Activated T-cell treated with anti-CD3 and anti-CD28 coated beads for 48 hours (primary cell): ENCODE measurements at regions not wholly inside any gene's neighbourhood (a gene's known extent, or its start where the extent isn't known, plus 50 kb on each side); places are given as distances from the start of the nearest gene placed in this dataset.

Experiments
- DNase-seq: peaks from one replicate; pipeline ENCODE4 v3.0.0-alpha.2; 2020; ENCODE audit warnings: low read depth

DNA sequence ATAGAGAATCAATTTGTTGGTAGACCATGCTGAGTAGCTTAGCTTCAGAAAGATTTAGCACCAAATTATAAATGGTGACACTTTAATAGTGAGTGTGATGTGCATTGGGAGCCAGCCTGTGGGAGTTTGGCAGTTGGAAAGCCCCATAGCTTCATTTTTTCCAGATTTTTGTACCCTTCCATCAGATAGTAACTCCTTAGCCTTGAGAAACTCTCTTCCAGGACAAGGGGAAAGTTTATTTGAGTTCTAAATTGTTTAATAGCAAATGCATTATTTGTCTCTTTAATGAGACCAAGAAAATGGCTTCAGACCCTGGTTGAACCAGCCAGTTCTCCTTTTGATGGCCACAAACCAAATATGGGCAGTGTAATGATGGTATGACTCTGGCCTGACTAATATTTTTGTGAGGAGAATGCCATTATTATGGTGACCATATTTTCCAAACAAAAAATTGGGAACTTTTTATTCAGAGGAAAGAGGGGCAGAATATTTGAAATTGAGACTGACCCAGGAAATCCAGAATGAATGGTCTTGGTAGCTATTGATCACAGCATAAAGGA, 49.8 kb downstream of the PLCE1 start:
- no peak for DNase-seq

DNA sequence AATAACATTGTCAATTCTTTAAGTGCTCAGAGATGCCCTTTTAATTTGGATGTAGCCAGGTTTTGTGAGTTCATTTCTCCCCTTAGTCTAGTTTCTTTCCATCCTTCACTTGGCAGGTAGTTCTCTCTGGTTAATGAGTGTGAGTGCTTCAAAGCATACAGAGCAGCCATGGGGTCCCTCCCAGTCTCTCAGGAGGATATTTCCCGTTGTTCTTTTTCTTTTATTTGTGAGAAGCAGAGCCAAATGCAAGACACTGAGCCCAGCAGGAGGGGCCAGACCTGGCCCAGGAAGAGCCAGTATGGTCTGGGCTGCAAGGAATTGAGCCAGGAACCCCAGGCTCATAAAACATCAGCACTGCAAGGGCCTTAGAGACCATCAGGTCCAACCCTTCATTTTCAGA, 52.4 kb downstream of the PLCE1 start:
- no peak for DNase-seq

DNA sequence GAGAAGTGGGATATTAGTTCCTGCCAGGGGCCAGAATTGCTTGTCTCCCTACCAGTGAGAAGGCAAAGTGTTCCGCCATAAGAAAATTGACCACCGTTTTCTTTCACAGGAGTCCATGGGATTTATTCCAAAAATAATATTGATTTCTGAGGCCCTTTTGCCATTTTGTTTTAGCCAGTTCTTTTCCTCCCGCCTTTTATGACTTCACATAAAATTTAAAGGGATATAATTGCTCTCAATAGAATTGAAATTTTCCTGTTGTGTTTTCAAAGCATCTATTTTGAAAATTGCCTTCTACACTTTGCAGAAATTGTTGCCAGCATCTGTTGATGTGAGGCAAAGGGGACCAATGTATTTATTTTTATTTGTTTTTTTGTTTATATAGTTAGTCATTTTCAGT, 53.6 kb downstream of the PLCE1 start:
- DNase-seq, result no peak

DNA sequence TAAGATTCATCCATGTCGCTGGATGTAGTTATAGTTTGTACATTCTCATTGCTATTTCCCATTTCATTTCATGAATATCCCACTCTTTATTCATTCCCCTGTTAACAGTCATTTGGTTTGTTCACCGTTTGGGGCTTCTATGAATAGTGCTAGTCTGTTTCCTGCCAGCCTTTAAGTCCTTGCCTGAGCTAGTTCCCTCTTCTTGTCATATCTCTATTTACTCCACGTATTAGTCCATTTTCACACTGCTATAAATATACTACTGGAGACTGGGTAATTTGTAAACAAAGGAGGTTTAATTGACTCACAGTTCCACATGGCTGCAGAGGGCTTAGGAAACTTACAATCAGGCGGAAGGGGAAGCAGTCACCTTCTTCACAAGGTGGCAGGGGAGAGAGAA, 56.2 kb downstream of the PLCE1 start:
- DNase-seq, result no peak

DNA sequence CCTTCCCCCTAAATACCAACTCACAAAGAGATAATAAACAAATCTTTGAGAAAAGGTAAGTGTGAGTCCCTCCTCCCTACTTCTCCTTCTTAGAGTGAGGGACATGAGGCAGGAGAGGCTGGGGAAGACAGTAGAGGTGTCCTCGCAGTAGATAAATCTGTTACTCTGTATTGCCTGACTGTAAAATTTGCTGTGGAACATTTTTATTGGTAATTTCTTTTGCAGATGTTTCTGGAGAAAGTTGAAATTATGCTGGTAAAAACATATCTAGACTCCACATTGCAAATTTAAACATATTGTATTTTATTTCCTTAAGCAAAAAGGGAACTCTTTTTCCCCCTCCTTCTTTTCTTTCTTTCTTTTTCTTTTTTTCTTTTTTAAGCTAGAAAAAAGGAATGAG, 58.5 kb downstream of the PLCE1 start:
- no peak for DNase-seq

DNA sequence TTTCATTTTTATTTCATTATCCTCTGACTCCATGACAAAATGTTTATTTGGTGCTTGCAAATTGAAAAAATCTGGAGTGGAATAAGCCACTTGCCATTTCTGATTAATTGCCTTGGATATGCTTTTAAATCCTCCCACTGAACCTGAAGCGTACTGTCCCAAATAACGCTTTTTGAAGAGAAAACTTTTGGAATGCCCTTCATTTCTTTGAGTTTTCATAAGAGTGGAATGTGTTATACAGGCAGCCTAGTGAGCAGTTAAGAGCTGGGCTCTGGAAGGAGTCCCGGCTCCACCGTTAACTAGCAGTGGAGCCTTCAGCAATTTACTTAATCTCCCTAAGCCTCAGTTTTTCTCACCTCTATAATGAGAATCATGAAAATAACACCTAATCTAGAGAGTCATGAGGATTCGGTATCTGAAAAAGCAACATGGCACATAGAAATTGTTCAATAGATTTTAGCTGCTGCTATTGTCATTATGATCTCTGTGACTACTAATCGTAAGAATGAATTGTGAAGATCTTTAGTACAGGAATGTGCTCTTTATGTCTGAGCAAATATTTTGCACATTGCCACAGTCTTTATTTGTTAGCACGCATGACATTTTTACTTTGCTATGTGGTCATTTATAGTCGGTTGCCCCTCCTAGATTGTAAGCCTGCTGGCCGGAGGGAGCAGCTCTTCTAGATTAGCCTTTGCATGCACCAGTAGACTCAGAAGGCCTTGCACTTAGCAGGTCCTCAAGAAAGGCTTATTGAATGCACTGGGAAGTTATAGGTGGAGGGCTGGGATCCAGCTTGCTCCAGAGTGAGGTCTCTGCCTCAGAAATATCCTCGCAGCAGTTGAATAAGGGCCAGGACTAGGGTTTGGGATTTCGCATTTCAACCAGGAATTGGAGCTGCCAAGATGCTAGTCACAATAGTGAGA, 59.4 kb downstream of the PLCE1 start:
- no peak for DNase-seq

DNA sequence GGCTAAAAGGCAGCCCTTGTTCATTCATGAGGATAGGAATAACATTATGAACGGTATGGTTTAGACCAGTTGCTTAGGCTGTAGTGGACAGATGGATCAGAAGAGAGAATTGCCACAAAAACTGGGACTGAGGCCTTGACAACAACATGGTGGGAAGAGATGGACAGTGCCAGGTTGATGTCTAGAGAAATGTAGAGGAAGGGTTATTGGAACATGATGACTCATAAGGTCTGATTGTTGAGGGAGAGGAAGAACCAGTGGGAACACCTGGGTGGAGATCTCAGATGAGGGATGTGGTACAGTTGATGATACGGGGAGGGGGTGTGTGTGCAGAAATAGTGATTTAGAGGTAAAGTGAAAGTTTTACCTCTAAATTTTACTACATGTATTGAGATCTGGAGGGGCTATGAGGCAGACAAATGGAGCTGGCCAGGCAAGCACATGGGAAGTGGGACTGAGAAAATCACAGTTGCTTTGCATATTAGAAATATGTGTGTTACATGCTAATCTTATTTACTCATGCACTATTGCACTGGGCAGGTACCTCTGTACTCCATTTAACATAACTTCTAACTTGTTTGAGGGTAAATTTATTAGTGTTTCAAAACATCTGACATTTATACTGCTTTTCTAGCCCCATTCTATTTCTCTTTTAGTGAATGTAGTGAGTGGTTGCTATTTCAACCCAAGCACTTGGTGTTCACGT, 65.6 kb downstream of the PLCE1 start:
- DNase-seq, result no peak

DNA sequence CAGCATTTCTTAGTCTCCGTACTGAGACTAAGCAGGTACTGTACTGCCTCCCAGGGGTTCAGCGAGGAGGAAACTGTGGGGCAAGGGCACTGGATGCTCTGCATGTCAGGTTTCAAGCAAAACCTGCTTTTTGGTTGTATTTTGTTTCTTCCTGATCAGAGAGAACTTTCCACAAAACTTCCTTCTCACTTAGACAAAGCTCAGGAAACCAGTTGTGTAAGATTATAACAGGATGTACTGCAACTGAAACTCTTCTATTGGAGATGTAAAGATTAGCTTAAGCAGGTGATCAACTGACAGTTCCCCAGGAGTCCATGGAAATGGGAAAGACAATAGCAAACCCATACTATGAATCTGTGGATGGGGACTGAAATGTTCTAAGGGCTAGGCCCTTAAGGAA, 67.3 kb downstream of the PLCE1 start:
- no peak for DNase-seq

DNA sequence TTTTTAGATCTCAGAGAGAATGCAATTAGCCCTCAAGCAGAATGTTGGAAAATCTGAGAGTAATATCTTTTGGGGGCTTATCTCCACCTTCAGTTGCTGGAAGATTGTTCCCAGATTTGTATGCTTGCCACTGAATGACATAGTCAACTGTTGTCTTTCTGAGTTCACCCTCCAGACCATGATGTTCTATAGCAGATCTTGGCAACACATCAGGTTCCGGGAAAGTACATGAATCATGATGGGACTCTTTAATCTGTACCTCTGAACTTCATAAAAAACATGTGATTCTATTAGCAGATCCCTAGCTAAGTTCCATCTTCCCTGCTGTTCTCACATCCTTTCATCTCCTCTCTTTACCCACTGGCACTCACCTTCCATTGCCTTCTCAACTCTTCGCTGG, 68.9 kb downstream of the PLCE1 start:
- DNase-seq, result no peak

DNA sequence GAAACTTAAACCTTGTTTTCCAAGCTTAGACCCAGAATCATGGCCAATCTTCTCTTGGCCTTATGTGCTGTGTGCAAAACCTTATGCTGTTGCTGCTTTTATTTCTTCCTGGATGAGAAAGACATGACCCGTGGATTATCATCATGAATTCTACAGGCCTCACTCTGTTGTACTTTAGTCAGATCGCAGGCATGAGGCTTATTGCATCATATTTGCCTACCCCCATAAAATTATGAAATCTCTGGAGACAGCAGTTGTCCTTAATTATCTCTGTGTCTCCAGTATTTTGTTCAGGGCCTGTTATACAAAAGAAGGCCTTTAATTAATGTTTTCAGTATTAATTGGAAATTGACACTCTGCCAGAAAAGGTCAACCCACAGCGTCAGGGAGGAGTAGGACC, 71.6 kb downstream of the PLCE1 start:
- DNase-seq, result no peak

DNA sequence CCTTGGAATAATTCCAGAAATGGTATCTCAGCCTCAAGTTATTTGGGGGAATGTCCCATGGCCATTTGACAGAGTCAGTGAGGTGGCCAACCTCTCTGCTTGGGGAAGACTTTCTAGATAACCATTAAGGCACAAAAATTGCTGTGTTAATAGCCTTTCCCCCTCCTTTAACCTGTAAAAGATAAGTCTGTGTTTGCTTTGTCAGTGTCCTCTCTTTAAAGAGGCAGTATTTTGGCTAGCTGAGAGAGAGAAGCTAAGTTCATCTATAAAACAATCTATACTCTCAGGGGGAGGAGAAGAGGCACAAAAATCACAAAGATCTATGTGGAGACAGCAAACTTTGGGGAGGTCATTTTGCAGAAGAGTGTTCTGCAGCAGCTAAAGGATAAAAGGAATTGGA, 72.1 kb downstream of the PLCE1 start:
- no peak for DNase-seq

DNA sequence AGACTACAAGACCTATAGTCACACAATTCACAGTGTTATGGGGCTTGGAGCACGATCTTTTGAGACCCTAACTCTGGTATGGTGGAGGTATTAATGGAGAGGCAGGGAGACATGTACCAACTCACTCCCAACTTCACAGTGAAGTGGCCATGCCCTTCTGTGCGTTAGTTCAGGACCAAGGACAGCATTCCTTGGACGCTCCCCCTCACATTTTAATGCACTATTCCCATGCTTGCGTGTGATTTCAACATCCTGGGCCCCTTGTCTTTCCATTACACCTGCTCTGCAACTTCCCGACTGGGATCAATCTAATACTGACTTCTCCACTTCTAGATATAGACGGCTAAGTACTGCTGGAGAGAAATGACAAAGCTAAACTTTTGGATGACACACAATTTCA, 72.7 kb downstream of the PLCE1 start:
- no peak for DNase-seq

DNA sequence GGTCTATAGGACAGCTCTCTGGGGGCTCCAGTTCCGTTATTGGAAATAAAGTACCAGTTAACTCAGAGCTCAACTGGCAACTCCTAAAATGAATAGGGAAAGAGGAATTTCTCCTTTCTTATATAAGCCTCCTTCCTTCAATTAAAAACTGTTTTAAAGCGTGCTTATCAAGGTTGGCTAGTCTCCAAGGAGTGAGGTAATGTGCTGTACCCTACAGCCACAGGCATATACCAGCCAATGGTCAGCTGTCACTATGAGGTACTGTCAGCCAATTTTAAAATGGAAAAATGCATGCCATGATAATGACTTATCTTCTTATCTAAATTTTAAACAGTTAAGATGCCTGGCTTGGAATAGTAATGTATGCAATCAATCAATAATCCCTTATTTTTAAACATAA, 76.2 kb downstream of the PLCE1 start:
- DNase-seq, result no peak

DNA sequence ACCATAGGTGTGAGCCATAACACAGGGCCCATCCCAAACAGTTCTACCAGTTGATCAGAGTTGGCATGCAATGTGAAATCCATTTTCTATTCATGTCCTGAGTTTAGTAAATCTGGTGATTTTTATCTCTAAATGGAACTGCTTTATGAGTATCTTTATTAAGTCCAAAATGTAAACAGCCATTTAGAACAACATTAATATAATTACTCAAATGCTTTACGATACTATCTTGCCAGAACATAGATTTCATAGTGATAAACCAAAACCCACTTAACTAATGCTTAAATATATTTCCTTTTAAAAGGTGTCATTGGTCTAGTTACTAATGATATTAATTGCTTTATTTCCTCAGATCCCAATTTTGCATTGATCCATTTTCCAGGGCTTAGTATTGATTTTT, 80.7 kb downstream of the PLCE1 start:
- DNase-seq, result no peak

DNA sequence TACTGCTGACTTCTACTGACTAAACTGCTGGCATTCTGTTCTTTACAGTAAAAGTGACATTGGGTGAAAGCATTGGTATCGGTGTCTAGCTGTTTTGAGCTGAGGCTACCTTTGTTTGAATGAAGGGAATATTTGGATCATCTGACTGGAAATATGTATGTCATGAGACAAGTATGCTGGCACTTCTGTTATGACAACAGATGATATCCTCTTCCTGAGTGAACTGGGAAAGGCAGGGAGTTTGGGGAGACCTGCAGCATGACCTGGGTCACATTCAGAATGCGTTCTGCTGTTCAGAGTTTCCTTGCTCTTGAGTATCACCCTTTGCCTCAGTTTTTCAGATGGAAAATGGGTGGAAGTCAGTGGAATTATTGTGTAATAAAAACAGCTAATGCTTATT, 81.8 kb downstream of the PLCE1 start:
- no peak for DNase-seq

DNA sequence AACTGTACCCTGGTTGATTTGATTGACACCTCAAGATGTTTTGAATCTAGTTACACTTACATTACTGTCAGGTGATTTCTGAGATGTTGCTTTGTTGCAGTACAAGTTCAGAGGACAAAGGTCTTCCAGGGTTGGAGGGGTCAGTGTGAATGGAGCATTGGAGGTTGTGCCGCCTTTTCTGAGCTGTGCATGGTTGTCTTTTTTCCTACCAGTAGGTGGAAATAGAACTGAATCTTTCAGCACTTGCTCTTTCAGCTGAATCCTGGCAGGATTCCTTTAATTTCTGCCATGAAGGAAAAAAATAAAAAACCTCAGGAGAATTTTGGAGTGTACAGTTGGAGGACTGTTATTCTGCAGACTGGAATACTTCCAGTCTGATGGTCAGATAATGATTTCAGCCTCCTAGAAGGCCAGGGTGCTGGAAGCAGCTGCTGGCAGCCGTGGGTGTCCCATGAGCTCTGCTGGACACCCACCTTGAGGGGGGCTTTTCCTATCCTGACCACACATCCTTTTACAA, 82.7 kb downstream of the PLCE1 start:
- DNase-seq, result no peak

DNA sequence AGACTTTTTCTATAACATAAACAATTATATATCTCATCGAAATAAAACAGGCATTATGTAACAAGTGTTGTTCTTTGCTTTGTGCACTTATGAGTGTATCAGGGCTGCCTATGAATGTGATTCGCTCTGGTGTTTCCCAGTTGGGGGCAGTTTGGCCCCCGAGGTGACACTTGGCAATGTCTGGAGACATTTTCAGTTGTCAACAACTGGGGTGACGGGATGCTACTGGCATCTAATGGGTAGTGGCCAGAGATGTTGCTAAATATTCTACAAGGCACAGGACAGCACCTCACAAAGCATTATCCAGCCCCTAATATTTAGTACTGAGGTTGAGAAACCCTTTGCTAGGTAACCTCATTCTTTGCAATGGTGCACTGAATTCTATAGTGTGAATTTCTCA, 83.3 kb downstream of the PLCE1 start:
- DNase-seq, result no peak

DNA sequence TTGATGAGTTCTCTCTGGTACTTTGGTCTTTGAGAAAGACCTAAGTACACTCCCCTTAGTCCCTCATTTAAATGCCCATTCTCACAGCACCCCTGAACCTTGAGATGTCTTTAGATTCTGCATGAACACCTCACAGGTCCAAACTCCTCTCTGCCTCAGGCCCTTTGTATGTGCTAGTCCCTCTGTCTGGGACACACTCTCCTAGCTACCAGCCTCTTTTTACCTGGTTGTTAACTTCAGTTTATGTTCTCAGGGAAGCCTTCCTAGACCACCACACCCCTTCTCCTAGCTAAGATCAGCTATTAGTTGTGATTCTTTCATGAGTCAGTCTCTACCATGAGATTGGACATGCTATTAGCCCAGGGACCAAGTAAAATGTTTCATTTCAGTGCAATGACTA, 86.4 kb downstream of the PLCE1 start:
- DNase-seq, result no peak

DNA sequence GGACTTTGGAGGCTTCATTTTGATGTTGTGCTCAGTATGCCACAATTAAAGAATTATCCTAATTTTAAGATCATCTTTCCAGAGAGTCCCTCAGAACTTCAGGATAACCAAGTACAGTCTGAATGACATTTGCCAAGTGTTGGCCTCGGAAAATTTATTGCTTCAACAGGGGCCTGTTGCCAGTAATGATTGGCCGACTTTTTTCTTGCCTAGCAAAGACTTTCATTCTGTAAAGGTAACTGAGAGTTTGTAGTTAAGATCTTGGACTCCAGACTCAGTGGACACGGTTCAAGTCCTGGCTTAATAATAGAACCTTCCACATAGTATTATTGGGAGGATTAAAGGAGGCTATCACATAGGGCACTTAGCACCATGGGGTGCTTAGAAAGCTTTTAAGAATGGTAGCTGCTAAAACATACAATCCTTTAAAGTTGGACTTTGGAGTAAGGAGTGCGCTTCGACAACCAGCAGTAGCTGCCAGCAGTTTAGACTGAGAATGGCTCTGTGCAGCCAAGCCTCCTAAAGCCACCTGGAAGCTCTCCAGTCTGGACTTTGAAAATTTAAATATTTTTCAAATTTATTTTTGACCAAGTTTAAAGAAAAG, 90.0 kb downstream of the PLCE1 start:
- DNase-seq, result no peak

DNA sequence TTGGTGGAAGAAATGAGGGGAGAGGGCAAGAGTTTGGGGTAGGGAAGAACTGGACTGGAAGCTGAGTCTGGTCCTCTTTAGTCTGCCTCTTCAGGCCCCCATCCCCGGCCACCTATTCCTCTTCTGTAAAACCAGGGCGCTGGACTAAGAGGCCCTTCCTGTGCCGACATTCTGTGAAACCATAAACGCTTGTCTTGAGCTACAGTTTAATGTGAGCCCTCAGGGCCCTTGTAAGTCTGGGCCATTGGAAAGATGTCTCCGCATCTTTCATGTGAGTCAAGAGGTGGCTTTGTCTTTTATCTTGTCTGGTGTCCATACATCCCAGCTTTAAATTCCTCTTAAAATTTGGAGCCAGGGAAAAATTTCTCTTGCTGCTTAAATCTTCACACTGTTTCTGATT, 90.6 kb downstream of the PLCE1 start:
- no peak for DNase-seq

DNA sequence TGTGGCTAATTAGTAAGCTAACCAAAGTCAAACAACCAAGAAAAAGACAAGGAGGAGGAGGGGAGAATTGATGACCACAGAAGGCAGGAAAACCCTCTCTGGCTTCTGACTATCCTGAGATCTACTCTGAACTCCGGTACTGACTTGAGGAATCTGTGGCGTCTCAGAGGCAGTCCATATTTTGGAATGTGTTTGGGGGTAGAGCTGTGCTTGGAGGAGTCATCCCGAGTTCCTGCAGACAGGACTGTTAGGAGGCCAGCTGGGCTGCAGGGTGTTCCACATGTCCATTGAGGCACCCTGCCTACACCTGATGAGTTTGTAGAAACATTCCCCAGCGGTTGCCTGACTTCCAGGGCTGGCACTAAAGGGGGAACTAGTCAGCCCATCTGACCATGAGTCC, 91.6 kb downstream of the PLCE1 start:
- DNase-seq, result no peak

DNA sequence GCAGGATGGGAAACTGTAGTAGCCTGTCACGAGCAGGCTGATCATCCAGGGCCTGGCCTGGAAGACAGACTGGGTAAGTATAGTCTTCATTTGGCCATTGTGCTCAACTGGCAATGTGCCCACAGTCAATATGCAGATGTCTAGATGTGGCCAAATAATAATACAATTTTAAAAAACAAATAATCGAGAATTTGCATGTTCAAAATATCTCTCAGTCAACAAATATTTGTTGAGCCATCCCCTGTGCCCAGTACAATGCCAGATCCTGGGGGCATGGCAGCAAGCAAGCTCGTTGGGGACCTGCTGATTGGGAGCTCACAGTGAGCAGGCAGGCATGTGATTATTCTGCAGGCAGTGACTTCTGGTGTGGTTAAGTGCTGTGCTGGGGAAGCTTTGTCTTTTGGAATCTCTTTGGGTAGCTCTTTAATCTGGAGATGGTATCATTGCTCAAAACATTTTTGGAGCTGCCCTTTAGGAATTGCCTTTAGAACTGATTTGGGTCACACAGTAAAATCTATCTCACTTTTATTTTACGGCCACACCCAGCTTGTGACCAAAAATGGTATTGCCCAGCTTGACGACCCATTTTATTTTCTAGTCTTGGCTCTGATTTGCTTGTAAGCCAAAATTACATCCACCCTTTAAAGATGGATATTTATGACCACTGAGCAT, 92.2 kb downstream of the PLCE1 start:
- DNase-seq, result no peak
